G401.6 (cell line): ENCODE measurements at regions not wholly inside any gene's neighbourhood (a gene's known extent, or its start where the extent isn't known, plus 50 kb on each side); places are given as distances from the start of the nearest gene placed in this dataset.

Source experiments
- FAIRE-seq: peaks from 2 replicates; lab custom pipeline; 2012; peaks lifted over from hg19 to GRCh38; lab: Jason Lieb, UNC

GRCh38 chr3:86175593-86176444, 815.1 kb downstream of the VGLL3 start:
- no peak for FAIRE-seq

DNA sequence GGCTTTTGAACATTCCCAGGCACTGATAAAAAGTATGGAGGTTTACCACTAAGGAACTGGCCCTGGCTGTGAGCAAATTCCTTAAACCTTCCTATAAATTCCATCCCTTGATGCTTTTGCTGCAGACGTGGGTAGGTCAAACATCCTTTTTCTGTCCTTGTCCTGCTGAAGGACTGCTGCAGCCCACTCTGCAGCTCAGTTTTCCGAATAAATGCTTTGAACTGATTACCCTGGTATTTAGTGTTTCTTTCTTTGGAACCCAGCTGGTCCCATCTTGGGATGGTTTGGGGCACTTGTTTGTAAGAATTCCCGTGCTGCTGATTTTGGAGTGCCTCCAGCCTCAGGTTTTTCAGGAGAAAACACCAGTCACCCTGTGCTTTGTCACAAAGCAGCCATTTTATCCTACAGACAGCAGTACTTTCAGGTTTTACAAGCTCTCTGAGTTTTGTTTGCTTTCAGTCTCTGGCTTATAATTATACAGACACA, 815.9 kb downstream of the VGLL3 start:
- FAIRE-seq: no peak

DNA sequence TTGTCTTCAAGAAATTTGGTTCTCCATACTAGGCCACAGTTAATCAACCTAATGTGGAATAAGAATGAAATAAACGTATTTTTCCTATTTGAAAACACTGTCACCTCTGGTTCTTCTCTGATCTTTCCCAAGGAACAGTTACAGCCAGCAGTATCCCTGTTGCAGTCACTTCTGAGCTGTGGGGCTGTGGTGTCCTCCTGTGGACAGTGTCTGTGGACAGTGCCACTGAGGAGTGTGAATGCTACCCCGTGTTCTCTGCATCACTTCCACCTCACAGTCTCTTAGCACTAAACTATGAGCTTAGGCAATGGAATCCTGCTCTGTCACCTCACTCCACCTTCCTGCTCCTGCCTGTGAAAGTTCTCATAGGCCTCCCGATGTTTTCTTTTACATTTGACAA, 817.5 kb downstream of the VGLL3 start:
- no peak for FAIRE-seq

- FAIRE-seq: no peak
Observed at GRCh38 chr3:86168512-86168911, 822.4 kb downstream of the VGLL3 start.

- FAIRE-seq: no peak
Observed at GRCh38 chr3:86162521-86162920, 828.4 kb downstream of the VGLL3 start.

GRCh38 chr3:86161493-86161892, 829.5 kb downstream of the VGLL3 start:
- FAIRE-seq: no peak

DNA sequence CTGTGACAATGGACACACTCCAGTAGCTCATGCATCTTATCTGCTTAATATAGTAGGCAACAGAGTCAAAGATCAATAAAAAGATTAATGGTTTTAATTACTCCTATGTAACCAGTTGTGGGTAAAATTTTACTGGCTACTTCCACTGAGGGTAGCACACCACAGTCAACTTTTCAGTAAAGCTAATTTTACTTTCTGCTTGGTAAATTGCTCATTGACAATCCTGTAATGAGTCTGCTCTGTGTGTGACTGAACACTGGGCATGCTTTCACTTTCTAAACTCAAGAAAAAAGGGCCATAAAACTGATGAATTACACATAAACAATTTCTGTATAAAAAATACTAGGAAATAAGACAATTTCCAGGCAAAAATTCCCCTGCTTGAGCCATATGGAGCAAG, 838.3 kb downstream of the VGLL3 start:
- no peak for FAIRE-seq

DNA sequence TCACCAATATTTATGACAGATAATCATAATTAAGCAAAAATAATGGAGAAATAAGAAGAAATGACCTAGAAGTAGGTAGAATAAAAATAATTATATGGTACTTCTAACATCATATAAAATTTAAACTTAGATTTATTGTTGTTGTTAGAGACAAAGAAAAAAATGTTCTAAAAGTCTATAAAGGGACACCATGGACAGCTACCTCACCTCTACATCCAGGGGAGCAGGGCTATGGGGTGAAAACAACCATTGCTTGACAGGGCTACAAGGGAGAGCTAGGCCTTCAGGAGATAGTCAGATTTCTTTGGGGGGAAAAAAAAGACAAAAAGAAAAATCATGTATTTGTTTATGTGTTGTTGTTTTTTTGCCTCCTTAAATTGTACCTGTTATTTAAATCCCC, 841.9 kb downstream of the VGLL3 start:
- FAIRE-seq: no peak

GRCh38 chr3:86147119-86147518, 843.8 kb downstream of the VGLL3 start:
- FAIRE-seq: no peak

GRCh38 chr3:86126552-86126951, 864.4 kb downstream of the VGLL3 start:
- no peak for FAIRE-seq
